ENCODE measurements at regions not wholly inside any gene's neighbourhood (a gene's known extent, or its start where the extent isn't known, plus 50 kb on each side); places are given as distances from the start of the nearest gene placed in this dataset.
"Not testable (repeated sequence)": the region's sequence is repeated elsewhere in the genome, so short reads cannot be mapped to it uniquely, and the experiment has no call there.

GRCh38 chr7:25735674-25736242, 416.2 kb upstream of the NFE2L3 start:
- no peaks in the 10 kb centered on the region for H3K36me3 Mint-ChIP-seq (ENCODE audit: low read depth)
- no peak overlapping the region for H3K4me3 Mint-ChIP-seq (ENCODE audit: low read depth)
- H3K27me3 Mint-ChIP-seq (ENCODE audit: low read depth): peaks cover 9% of the 10 kb centered on the region
- no peak for DNase-seq (ENCODE audit: low spot score)
- H3K9me3 Mint-ChIP-seq: no peaks in the 10 kb centered on the region
- intact Hi-C loops (cut with micrococcal nuclease): no loop called here
- H3K27ac Mint-ChIP-seq: no peak overlapping the region
- no peaks in the 10 kb centered on the region for H3K4me1 Mint-ChIP-seq (ENCODE audit: low read depth)

DNA sequence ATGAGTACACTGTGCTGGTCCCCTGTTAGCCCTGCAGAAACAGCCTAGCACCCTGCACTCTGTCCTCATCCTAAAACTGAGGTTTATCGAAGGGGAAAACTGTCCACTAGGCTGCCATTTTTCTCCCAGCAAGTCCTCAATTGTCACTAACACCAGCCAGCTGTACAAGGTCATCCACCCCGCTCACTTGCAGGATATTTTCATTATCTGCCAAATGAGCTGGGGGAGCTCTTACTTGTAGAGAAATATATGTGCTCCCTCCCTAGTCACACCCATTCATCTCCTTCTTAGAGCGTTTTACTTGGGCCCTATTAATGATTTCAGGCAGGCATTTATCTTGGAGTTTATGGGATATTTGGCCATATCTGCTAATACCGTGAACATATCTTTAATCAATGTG, 413.5 kb upstream of the NFE2L3 start:
- DNase-seq (ENCODE audit: low spot score): no peak
- Mint-ChIP-seq H3K4me1 (ENCODE audit: low read depth) (no peaks in the 10 kb centered on the region), H3K27ac (no peak overlapping the region), H3K27me3 (ENCODE audit: low read depth) (peaks cover 14% of the 10 kb centered on the region), H3K9me3 (no peaks in the 10 kb centered on the region), H3K36me3 (ENCODE audit: low read depth) (no peaks in the 10 kb centered on the region), H3K4me3 (ENCODE audit: low read depth) (no peak overlapping the region)
- intact Hi-C loops (cut with micrococcal nuclease): no loop called here

DNA sequence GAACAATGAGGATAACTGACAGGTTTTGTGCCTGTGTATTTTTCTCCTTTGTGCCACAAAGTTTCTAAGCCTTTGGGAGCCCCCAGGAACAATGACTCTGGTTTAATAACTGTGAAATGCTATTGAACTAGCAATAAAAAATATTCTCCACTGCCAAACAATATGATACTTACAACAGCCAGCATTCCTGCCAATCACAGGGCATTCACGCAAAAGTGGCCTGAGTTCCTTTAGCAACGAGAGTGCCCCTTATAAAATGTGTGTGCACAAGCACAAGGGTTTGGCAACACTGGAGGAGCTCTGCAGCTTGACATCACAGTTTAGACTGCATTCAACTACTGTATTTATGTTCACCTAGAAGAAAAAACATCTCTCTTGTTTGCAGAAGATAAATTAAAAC, 412.9 kb upstream of the NFE2L3 start:
- Mint-ChIP-seq H3K27me3 (ENCODE audit: low read depth) (peaks cover 10% of the 10 kb centered on the region), H3K4me1 (ENCODE audit: low read depth) (no peaks in the 10 kb centered on the region), H3K9me3 (no peaks in the 10 kb centered on the region), H3K27ac (no peak overlapping the region), H3K36me3 (ENCODE audit: low read depth) (no peaks in the 10 kb centered on the region), H3K4me3 (ENCODE audit: low read depth) (no peak overlapping the region)
- DNase-seq (ENCODE audit: low spot score): no peak
- intact Hi-C loops (cut with micrococcal nuclease): no loop called here

- no peak overlapping the region for H3K27ac Mint-ChIP-seq
- intact Hi-C loops (cut with micrococcal nuclease): no loop called here
- no peak for DNase-seq (ENCODE audit: low spot score)
- H3K4me3 Mint-ChIP-seq (ENCODE audit: low read depth): no peak overlapping the region
- H3K9me3 Mint-ChIP-seq: no peaks in the 10 kb centered on the region
- no peaks in the 10 kb centered on the region for H3K4me1 Mint-ChIP-seq (ENCODE audit: low read depth)
- peaks cover 5% of the 10 kb centered on the region for H3K27me3 Mint-ChIP-seq (ENCODE audit: low read depth)
- no peaks in the 10 kb centered on the region for H3K36me3 Mint-ChIP-seq (ENCODE audit: low read depth)
Observed at GRCh38 chr7:25742316-25742715, 409.7 kb upstream of the NFE2L3 start.

GRCh38 chr7:25743670-25744451, 408.1 kb upstream of the NFE2L3 start:
- H3K27ac Mint-ChIP-seq; H3K9me3 Mint-ChIP-seq; H3K36me3 Mint-ChIP-seq (ENCODE audit: low read depth); H3K4me3 Mint-ChIP-seq (ENCODE audit: low read depth); DNase-seq (ENCODE audit: low spot score); H3K4me1 Mint-ChIP-seq (ENCODE audit: low read depth); H3K27me3 Mint-ChIP-seq (ENCODE audit: low read depth); intact Hi-C loops (cut with micrococcal nuclease): not testable (repeated sequence)

DNA sequence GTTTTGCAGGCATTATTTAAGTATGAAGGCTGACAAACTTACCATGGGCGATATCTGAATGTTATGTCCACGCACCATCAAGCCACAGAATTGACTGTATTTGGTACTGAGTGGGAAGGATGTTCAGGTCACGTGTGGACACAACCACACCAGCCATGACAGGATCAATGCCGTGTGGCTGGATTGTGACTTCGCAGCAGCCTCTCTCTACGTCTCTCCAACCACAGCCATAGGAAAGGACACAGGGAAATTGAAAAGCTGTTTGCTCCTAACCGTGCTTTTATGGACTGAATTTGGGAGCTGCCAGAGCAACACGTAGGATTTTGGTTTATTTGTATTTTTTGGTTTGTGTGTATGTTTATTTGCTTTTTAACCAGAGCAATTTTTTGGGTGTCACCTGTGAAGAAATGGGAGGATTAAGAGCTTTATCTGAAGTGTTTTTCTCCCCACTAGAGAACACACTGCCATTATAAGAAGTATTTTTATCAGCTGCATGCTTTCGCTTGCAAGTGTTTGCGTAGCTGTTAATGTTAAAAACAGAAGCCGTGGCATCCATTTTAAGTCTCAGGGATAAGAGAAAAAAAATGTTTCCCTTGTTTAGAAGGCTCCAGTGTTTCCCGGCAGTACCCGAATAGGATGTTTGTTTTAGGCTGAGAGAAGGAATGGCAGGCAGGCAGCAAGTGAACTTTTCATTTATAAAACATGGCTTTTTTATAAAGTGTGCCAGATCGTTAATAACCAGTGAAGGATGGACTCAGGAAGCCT, 401.1 kb upstream of the NFE2L3 start:
- no peaks in the 10 kb centered on the region for H3K9me3 Mint-ChIP-seq
- H3K27me3 Mint-ChIP-seq (ENCODE audit: low read depth): no peaks in the 10 kb centered on the region
- no peak for DNase-seq (ENCODE audit: low spot score)
- no peaks in the 10 kb centered on the region for H3K4me1 Mint-ChIP-seq (ENCODE audit: low read depth)
- H3K4me3 Mint-ChIP-seq (ENCODE audit: low read depth): no peak overlapping the region
- intact Hi-C loops (cut with micrococcal nuclease): no loop called here
- H3K27ac Mint-ChIP-seq: no peak overlapping the region
- no peaks in the 10 kb centered on the region for H3K36me3 Mint-ChIP-seq (ENCODE audit: low read depth)

DNA sequence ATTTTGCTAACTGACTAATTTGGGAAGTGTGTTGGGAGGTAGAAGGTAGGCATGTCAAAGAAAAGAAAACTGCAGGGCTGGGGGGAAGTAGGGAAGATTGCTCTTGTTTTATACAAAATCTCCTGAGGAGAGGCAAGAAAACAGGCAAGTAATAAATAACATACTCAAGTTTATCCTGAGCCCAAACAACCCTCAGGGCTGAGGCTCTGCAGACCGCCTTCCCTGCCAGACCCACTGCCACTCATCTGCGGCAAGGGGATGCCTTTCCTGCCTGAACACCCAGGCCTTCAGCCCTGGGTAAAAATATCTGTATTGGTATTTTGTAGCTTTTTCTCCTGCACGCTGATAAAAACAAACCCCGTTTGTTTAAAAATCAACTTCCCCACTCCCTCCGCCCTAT, 399.8 kb upstream of the NFE2L3 start:
- H3K27me3 Mint-ChIP-seq (ENCODE audit: low read depth): peaks cover 4% of the 10 kb centered on the region
- H3K9me3 Mint-ChIP-seq: no peaks in the 10 kb centered on the region
- no peaks in the 10 kb centered on the region for H3K4me1 Mint-ChIP-seq (ENCODE audit: low read depth)
- DNase-seq (ENCODE audit: low spot score): no peak
- intact Hi-C loops (cut with micrococcal nuclease): no loop called here
- no peak overlapping the region for H3K4me3 Mint-ChIP-seq (ENCODE audit: low read depth)
- no peaks in the 10 kb centered on the region for H3K36me3 Mint-ChIP-seq (ENCODE audit: low read depth)
- no peak overlapping the region for H3K27ac Mint-ChIP-seq

DNA sequence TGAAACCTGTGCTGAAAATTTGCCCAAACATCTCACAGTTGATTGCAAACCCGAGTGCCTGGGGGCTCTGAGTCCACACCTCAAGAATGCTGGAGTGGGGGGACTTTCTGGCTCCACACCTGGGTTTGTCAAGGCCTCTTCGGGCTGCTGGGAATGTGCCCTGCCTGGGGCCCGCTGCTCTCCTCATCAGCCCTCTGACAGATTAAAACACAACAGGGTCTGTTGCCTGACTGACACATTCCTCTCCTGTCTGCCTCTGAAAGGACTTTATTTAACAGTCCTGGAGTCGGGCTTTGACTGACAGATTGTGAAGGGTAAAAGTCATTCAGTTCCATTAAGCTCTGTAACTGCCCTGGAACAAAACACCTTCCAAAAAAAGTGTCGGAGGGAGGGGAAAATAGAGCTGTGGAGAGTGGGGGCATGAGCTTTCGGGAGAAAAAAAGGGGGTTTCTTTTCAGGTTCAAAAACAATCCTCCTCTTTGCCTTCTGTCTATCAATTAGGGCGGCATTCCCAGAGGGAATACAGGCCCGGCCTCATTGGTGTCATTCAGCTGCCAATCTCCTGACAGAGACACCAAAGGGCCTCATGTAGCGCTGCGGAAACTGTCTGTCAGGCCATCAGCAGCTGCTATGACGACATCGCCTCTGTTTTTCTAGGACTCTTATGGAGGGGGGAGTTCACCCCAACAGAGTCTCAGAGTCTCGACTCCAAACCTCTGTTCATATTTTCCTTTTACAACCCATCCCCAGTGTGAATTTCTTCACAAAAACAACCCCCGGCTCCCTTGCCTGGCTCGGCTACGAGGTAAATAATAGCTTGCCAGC, 398.8 kb upstream of the NFE2L3 start:
- no peak for DNase-seq (ENCODE audit: low spot score)
- no peaks in the 10 kb centered on the region for H3K9me3 Mint-ChIP-seq
- H3K4me3 Mint-ChIP-seq (ENCODE audit: low read depth): no peak overlapping the region
- peaks cover 4% of the 10 kb centered on the region for H3K27me3 Mint-ChIP-seq (ENCODE audit: low read depth)
- H3K4me1 Mint-ChIP-seq (ENCODE audit: low read depth): no peaks in the 10 kb centered on the region
- H3K36me3 Mint-ChIP-seq (ENCODE audit: low read depth): no peaks in the 10 kb centered on the region
- intact Hi-C loops (cut with micrococcal nuclease): no loop called here
- H3K27ac Mint-ChIP-seq: no peak overlapping the region

DNA sequence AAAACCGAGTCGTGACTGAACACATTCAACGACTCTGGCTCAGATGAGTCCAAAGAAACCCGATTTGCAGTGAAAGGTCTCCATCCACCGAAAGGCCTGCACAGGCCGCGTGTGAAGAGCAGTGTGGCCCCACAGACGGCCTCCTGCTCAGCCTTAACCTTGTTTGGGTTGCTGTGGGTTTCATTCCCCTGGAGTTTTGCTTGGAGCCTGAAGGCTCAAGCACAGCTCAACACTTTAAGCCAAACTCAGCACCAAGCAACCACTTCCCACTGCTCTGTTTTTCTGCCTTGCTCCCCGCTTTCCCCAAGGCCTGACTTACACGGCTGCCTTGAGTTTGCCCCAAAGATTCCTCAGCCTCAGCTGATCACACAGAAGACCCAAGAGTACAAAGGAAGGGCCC, 398.2 kb upstream of the NFE2L3 start:
- H3K36me3 Mint-ChIP-seq (ENCODE audit: low read depth): no peaks in the 10 kb centered on the region
- H3K27me3 Mint-ChIP-seq (ENCODE audit: low read depth): peaks cover 4% of the 10 kb centered on the region
- H3K9me3 Mint-ChIP-seq: no peaks in the 10 kb centered on the region
- intact Hi-C loops (cut with micrococcal nuclease): no loop called here
- H3K4me3 Mint-ChIP-seq (ENCODE audit: low read depth): no peak overlapping the region
- DNase-seq (ENCODE audit: low spot score): no peak
- H3K4me1 Mint-ChIP-seq (ENCODE audit: low read depth): no peaks in the 10 kb centered on the region
- H3K27ac Mint-ChIP-seq: no peak overlapping the region

DNA sequence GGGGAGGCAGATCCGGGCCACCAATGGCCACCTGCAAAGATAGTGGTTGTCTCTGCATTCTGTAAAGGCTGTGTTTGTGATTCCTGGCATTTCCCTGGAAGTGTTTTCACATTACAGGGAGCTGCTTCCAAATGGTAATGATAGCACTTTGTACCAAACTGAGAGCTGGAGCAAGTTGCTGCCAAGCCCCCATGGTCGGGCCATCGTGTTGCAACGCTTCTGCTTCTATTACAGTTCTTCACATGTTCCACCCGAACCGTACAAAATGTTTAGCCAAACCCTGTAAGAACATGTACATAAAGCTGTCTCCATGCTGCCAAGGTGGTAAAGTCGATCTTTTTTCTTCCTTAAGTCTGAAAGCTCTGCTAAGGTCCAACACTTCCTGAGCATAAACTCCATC, 397.7 kb upstream of the NFE2L3 start:
- Mint-ChIP-seq H3K36me3 (ENCODE audit: low read depth) (no peaks in the 10 kb centered on the region), H3K27me3 (ENCODE audit: low read depth) (peaks cover 4% of the 10 kb centered on the region), H3K4me1 (ENCODE audit: low read depth) (no peaks in the 10 kb centered on the region), H3K4me3 (ENCODE audit: low read depth) (no peak overlapping the region), H3K9me3 (no peaks in the 10 kb centered on the region), H3K27ac (no peak overlapping the region)
- no peak for DNase-seq (ENCODE audit: low spot score)
- intact Hi-C loops (cut with micrococcal nuclease): no loop called here

- no peak for DNase-seq (ENCODE audit: low spot score)
- intact Hi-C loops (cut with micrococcal nuclease): no loop called here
- H3K4me1 Mint-ChIP-seq (ENCODE audit: low read depth): no peaks in the 10 kb centered on the region
- peaks cover 4% of the 10 kb centered on the region for H3K27me3 Mint-ChIP-seq (ENCODE audit: low read depth)
- no peak overlapping the region for H3K27ac Mint-ChIP-seq
- H3K36me3 Mint-ChIP-seq (ENCODE audit: low read depth): no peaks in the 10 kb centered on the region
- H3K9me3 Mint-ChIP-seq: no peaks in the 10 kb centered on the region
- no peak overlapping the region for H3K4me3 Mint-ChIP-seq (ENCODE audit: low read depth)
Observed at GRCh38 chr7:25754751-25755150, 397.2 kb upstream of the NFE2L3 start.

DNA sequence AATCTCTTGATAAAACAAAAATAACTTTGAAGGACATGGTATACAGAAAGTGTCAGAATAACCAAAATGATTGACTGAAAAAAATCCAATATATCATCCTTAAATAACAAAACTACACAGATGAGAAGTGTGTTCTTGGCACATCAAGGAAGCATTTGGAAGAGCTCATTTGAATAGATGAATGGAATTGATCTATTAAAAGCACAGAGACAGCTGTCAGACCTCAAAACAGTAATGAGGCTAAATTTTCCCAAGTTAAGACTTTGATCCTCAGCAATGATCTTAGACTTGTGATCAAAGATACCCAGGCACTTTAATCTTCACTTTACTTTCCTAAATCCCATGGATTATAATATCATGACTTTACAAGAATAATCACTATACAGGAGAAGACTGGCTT, 395.4 kb upstream of the NFE2L3 start:
- H3K4me3 Mint-ChIP-seq (ENCODE audit: low read depth): no peak overlapping the region
- intact Hi-C loops (cut with micrococcal nuclease): no loop called here
- H3K4me1 Mint-ChIP-seq (ENCODE audit: low read depth): no peaks in the 10 kb centered on the region
- peaks cover 4% of the 10 kb centered on the region for H3K27me3 Mint-ChIP-seq (ENCODE audit: low read depth)
- H3K9me3 Mint-ChIP-seq: no peaks in the 10 kb centered on the region
- no peak for DNase-seq (ENCODE audit: low spot score)
- no peak overlapping the region for H3K27ac Mint-ChIP-seq
- H3K36me3 Mint-ChIP-seq (ENCODE audit: low read depth): no peaks in the 10 kb centered on the region

All from activated T-helper 2 cell treated with anti-CD3 and anti-CD28 coated beads, Interferon-gamma antibody, Interleukin-2, Interleukin-4, amounts not matched to agents 10 μg/mL and 5 μg/mL and 100 μg/mL, durations not matched to agents 14 hours and 24 hours and 36 hours (primary cell).